ENCODE measurements at regions not wholly inside any gene's neighbourhood (a gene's known extent, or its start where the extent isn't known, plus 50 kb on each side); places are given as distances from the start of the nearest gene placed in this dataset.
"Not testable (repeated sequence)": the region's sequence is repeated elsewhere in the genome, so short reads cannot be mapped to it uniquely, and the experiment has no call there.

DNA sequence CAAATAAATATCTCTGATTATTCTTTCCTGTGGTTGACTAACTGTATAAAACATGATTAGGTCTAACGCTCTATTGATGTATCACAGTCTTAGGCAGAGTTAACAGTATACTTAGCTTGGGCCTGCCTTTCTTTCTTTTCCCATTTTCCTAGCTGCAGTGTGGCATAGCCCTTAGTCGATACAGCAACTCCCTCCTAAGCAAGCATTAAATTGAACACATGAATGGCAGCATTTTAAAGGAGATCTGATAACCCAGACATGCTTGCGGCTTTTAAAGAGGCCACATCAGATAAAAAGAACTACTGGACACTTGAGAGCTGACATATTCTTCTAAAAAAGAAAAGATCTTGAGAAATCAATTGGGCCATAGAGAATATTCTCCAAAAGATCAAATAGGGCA lies 312.0 kb upstream of the TMPRSS15 start:
- no peak for DNase-seq (ENCODE audit: low spot score)

- no peak for DNase-seq (ENCODE audit: low spot score)
Observed at GRCh38 chr21:18716578-18717138, 313.1 kb upstream of the TMPRSS15 start.

DNA sequence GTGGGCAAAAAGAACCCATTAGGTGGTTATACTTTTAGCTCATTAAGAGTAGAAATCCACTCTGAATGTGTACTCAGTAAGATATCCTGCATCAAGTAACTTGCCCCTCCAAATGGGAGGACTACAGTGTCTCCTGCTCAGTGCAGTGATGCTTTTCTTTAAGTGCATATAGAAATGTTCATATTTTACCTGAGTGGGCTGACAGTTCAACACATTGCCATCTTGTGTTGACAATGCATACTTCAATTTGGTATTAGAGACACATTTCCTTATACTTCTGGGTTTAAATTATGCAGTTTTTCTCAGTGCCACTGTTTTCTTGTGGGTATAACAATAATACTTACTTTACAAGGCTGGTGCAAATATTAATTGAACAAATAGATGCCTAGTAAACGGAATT lies 318.6 kb upstream of the TMPRSS15 start:
- no peak for DNase-seq (ENCODE audit: low spot score)

DNA sequence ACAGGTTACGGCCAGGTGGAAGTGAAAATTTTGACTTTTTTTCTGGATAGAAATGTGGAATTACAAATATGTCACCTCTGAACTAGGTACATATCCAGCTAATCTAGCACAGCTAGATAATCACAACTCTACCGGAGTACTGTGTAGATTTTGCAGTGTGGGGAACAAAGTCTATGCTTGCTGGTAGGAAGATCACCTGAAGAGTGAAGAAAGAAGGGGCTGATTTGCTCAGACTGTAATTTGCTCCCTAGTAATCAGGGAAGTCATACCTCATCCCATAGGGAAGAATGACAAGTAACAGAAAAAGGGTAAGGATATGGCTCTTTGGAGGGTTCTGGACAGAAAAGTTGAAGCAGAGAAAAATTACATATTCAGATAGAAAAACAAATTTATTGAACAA lies 319.6 kb upstream of the TMPRSS15 start:
- DNase-seq (ENCODE audit: low spot score) = no peak

DNA sequence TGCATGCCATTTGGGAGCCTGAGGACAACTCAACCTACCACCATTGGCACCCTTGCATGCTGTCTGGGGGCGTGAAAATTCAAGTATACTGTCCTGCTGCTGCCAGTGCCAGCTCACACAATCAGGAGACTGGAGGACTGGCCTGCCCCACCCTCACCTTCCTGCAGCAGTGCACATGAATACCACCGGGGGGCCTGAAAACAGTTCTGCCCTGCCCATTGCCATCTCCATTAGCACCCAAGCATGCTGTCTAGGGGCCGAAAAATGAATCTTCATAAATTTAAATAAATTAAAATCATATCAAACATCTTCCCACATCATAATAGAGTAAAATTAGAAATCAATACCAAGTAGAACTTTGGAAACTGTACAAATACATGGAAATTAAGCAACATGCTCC lies 322.1 kb upstream of the TMPRSS15 start:
- DNase-seq (ENCODE audit: low spot score) = no peak

DNA sequence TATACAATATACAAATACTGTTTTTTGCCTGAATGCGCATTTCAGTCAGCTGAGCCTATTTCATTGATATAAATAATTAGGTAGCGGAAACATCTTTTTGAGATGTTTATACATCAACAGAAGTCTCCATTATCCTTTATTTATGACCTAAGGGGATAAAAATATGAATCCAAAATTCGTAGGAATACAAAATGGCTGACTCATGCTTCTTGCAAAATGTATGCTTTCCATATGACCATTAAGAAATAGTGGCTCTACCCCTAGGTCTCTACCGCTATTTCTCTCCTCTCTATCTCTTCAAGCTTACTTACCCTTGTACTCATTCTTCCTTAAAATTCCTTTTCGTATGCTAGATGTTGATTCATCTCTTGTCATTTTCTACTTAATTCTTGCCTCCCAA lies 338.4 kb upstream of the TMPRSS15 start:
- no peak for DNase-seq (ENCODE audit: low spot score)

DNA sequence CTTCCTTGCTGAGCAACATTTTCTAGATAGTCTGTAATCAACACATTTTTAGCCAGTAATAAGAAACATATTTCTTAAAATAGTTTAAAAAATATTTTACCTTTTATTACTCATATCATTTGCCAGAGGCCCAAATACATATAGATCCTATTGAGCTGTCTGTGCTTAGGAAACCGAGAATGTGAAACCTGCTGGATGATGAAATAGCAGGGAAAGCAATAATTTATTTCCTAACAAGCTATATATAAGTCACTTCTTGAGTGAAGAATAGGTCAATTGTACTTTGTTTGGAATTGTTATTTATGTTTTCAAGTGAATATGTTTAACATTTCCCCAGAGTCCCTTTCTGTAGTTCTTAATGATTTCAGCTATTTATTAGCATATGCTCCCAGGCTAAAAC lies 339.9 kb upstream of the TMPRSS15 start:
- no peak for DNase-seq (ENCODE audit: low spot score)

- DNase-seq (ENCODE audit: low spot score) = no peak
Observed at GRCh38 chr21:18744840-18745239, 341.3 kb upstream of the TMPRSS15 start.

GRCh38 chr21:18752894-18753293 lies 349.3 kb upstream of the TMPRSS15 start:
- DNase-seq (ENCODE audit: low spot score) = not testable (repeated sequence)

GRCh38 chr21:18756272-18756671 lies 352.7 kb upstream of the TMPRSS15 start:
- not testable (repeated sequence) for DNase-seq (ENCODE audit: low spot score)

DNA sequence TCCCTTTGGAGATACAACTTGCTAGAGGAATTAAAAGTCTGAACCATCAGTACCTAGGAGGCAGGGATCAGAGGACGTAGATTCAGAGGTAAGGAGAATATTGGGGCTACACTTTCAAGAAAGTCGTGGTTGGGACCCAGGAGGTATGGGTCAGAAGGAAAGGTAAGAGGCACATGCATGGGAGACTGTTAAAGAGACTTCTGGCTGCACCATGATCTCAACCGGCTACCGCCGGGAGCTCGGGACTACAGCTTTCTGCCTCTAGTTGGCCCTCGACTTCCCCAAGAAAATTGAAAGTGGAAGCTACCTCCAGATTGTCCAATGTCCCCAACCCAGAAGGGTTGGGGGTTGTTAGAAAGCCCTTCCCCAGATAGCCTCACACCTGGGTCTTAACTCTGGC lies 355.7 kb upstream of the TMPRSS15 start:
- no peak for DNase-seq (ENCODE audit: low spot score)

- no peak for DNase-seq (ENCODE audit: low spot score)
Observed at GRCh38 chr21:18759751-18760161, 356.2 kb upstream of the TMPRSS15 start.

DNA sequence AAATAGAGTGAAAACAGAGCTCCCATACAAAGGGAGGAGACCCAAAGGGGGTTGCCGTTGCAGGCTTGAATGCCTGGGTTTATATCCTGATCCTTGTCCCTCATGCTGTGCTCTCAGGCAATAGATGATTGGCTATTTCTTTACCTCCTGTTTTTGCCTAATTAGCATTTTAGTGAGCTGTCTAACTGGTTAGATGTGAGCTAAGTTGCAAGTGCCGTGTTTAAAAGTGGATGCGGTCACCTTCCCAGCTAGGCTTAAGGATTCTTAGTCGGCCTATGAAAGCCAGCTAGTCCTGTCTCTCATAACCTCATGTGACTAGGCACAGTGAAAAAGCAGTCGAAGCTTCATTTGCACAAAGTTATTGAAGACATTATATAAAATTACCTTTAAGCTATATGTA lies 356.7 kb upstream of the TMPRSS15 start:
- DNase-seq (ENCODE audit: low spot score) = no peak

DNA sequence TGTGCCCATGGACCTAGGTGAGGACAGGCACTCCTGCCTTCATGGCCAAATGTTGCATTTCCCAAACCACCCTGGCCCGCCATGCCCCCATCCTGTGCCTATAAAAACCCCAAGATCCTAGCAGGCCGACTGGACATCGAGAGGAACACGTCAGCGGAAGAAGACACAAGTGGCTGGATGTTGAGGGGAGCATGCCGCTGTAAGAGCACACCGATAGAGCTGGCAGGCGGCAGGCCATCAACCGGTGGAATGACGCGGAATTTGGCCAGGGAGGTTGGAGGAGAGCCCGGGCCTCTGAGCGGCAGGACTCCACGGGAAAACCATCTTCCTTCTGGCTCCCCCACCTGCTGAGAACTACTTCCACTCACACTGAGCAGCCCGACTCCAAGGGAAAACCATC lies 361.1 kb upstream of the TMPRSS15 start:
- DNase-seq (ENCODE audit: low spot score) = no peak

DNA sequence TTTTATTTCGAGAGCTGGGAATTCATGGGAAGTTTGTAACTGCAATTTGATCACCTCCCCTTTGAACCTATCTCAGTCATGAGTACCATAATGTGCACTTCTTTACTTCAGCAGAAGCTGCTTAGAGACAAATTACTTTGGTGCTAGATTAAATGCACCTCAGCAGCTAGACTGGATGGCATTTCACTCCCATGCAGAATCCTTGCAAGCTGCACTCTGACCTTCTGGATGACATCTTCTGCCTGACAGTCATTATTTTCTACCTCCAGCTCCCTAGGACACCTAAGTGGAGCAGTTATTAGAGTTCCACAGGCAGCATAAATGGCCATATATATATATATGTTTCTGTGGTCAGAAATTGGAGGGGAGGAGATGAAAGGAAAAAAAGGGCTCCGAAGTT lies 366.0 kb upstream of the TMPRSS15 start:
- no peak for DNase-seq (ENCODE audit: low spot score)

DNA sequence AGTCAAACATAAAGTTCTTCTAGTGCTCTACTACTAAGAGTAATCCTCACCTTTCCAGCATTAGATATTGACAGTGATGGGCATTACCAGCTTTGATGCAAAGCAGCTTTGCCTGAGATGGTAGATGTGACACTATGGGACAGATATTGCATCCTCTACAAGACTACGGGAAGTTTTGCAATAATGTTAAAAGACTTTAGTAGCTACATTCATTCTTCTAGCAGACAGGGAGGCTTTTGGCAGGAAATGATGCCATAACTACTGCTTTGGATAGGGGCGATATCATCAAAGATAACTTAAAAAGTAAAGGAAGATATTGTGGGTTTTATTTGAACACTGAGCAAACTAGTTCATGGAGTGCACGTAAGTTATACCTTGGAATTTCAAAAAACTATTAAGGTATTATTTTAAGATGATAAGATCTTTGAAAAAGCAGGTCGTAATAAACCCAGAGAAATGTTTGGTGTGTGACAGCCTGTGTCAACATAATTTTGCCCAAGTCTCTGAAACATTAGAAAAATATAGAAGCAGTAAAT lies 368.3 kb upstream of the TMPRSS15 start:
- DNase-seq (ENCODE audit: low spot score) = no peak

DNA sequence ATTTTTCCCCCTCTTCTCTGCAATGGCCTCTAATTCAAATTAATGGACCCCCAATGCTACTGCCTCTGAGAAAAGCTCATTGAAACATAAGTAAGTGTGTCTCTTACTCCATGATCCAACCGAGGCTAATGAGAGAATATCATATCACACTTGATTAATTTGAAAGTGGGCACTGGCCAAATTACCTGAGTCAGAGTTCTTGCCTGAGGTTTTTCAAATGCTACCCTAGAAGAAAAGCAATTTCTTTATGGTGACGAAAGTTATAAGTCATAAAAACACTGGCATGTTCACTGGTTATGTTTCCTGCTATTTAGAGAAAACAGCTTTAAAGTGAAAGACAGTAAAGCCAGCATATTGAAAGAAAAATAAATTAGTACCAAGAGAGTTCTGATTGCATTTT lies 368.8 kb upstream of the TMPRSS15 start:
- DNase-seq (ENCODE audit: low spot score) = no peak

- no peak for DNase-seq (ENCODE audit: low spot score)
Observed at GRCh38 chr21:18772897-18773296, 369.3 kb upstream of the TMPRSS15 start.

- no peak for DNase-seq (ENCODE audit: low spot score)
Observed at GRCh38 chr21:18776936-18777335, 373.4 kb upstream of the TMPRSS15 start.

GRCh38 chr21:18782721-18783120 lies 379.1 kb upstream of the TMPRSS15 start:
- DNase-seq (ENCODE audit: low spot score) = no peak

DNA sequence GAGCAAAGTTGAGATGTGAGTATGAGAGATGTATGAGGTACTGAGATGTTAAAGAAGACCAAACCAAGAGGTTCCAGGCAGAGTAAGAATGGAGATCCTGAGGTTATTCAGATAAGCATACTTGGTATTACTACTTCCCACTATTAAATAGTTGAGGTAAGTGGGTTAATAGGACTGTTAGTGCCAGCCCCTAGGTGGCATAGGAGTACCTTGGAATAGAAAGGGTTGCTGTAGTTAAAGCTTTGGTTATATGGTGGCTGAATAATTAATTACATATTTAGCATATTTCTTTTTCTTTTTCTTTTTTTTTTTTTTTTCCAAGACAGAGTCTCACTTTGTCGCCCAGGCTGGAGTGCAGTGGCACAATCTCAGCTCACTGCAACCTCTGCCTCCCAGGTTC lies 397.9 kb upstream of the TMPRSS15 start:
- DNase-seq (ENCODE audit: low spot score) = no peak

DNA sequence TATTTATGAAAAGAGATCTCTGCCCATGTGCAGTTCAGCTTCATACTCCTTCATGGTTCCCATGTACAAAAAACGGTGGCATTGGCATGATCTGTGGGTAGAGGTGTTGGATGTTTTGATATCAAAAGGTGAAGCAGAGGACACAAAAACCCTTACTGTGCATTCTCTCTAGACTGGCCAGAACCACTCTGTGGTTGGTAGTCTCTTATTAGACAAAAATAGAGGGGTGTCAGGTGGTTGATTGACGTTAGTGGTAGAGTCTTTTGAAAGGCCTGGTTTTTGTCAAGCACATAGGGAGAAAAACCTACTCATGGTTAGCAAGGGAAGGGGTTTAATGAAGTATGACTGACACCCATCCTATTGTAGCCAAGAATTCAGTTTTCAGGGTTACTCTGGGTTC lies 400.0 kb upstream of the TMPRSS15 start:
- no peak for DNase-seq (ENCODE audit: low spot score)

DNA sequence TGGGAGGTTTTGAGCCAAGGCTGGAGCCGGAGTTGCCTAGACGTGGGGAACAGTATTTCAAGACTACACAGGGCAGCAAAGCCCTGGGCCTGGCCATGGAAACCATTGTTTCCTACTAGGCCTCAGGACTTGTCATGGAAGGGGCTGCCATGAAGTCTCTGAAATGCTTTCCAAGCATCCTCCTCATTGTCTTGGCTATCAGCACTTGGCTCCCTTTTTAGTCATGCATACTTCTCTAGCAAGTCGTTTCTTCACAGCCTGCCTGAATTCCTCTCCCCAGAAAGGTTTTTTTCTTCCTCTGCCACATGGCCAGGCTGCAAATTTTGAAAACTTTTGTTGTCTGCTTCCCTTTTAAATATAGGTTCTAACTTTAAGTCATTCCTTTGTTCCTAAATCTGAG lies 406.6 kb upstream of the TMPRSS15 start:
- DNase-seq (ENCODE audit: low spot score) = no peak

DNA sequence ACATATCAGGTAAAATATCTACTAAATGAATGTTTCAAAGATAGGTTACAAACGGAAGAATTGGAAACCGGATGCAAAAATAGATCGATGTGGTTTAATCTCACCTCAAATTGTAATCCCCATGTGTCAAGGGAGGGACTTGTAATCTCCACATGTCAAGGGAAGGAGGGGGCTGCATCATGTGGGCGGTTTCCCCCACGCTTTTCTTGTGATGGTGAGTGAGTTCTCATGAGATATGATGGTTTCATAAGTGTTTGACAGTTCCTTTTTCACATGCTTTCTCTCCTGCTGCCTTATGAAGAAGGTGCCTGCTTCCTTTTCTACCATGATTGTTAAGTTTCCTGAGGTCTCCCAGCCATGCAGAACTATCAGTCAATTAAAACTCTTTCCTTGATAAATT lies 408.7 kb upstream of the TMPRSS15 start:
- DNase-seq (ENCODE audit: low spot score) = no peak

DNA sequence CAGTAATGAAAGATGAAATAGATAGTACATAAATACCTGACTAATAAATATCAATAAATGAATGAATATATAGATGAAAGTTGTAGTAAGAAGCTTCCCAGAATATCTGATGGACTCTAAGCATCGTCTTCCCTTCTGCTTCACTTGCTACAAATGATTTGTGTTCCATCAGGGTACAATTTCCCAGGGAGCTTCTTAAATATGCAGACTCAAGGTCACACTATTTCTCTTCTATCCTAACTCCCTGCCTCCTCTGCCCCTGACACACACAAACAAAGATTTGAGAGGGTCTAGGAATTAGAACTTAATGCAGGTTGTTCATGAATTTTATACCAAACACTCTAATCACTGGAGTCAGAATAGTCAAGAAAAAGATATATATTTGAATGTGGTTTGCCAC lies 415.9 kb upstream of the TMPRSS15 start:
- no peak for DNase-seq (ENCODE audit: low spot score)
